KMS-11 (cell line): ENCODE measurements at regions not wholly inside any gene's neighbourhood (a gene's known extent, or its start where the extent isn't known, plus 50 kb on each side); places are given as distances from the start of the nearest gene placed in this dataset.

Experiments
- H2AFZ ChIP-seq: fragments of 200-600 bp; sonication (generic); 2 replicates; pipeline ENCODE4 v1.6.1; 2016; ENCODE audit warnings: antibody characterized with exemption, mixed run types, low read depth
- H3K27ac ChIP-seq: fragments of 200-600 bp; sonication (generic); 2 replicates; pipeline ENCODE4 v1.6.1; 2016; ENCODE audit warnings: mild to moderate bottlenecking, mixed run types
- H3K27me3 ChIP-seq: fragments of 200-600 bp; sonication (generic); 2 replicates; pipeline ENCODE4 v1.6.1; 2017; ENCODE audit warnings: mild to moderate bottlenecking, low read depth, mixed run types, moderate library complexity; ENCODE audit not compliant: insufficient read depth
- H3K36me3 ChIP-seq: fragments of 200-600 bp; sonication (generic); 2 replicates; pipeline ENCODE4 v1.6.1; 2017; ENCODE audit warnings: mild to moderate bottlenecking, mixed run types; ENCODE audit not compliant: insufficient read depth
- H3K4me1 ChIP-seq: fragments of 200-600 bp; sonication (generic); 2 replicates; pipeline ENCODE4 v1.6.1; 2016; ENCODE audit warnings: mild to moderate bottlenecking, low read depth, mixed run types; ENCODE audit not compliant: poor library complexity, severe bottlenecking
- H3K4me2 ChIP-seq: fragments of 200-600 bp; sonication (generic); 2 replicates; pipeline ENCODE4 v1.7.0; 2016; ENCODE audit warnings: mild to moderate bottlenecking, mixed run types
- H3K4me3 ChIP-seq: fragments of 200-600 bp; sonication (generic); IDR thresholded peaks from 2 replicates; pipeline ENCODE4 v1.6.1; 2017; ENCODE audit warnings: low read depth, low read length, mixed read lengths; ENCODE audit not compliant: insufficient read depth
- H3K79me2 ChIP-seq: fragments of 200-600 bp; sonication (generic); 2 replicates; pipeline ENCODE4 v1.6.1; 2016; ENCODE audit warnings: low read depth, mixed run types; ENCODE audit not compliant: insufficient read depth
- H3K9ac ChIP-seq: fragments of 200-600 bp; sonication (generic); 2 replicates; pipeline ENCODE4 v1.6.1; 2016; ENCODE audit warnings: mild to moderate bottlenecking, mixed run types
- H4K20me1 ChIP-seq: fragments of 200-600 bp; sonication (generic); 2 replicates; pipeline ENCODE4 v1.6.1; 2016; ENCODE audit warnings: mild to moderate bottlenecking, mixed run types; ENCODE audit not compliant: insufficient read depth
- TF ChIP-seq, protein P1 (sequence below): fragments of 200-600 bp; sonication (generic); conservative IDR thresholded peaks from 2 replicates; pipeline ENCODE4 v1.6.1; 2017; ENCODE audit warnings: low read depth, mild to moderate bottlenecking, antibody characterized with exemption, low read length, moderate library complexity, mixed read lengths

DNA sequence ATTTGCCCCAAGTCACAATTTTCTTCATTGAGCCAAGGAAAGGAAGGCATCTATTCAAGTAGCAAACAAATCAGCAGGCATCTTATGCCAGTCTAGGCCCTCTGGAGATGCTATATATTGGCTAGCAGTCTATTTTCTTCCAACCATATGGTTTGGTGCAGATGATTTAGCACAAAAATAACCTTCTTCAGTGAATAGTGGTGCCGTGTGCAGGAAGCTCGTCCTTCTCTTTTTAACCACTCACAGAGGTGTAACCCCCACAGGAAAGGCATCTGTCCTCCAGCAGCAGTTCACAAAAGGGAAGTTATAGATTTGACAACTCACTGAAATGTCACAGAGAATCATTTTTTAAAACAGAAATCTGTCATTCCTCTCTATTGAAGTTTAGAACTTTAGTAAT is 445.7 kb upstream of the SYT1 start:
- Histone ChIP-seq H3K27me3 (no peaks in the 10 kb centered on the region), H3K4me1 (no peaks in the 10 kb centered on the region), H3K27ac (no peak overlapping the region), H3K4me2 (no peak overlapping the region), H3K36me3 (no peaks in the 10 kb centered on the region), H3K9ac (no peak overlapping the region), H2AFZ (no peak overlapping the region), H3K4me3 (no peak overlapping the region), H4K20me1 (no peaks in the 10 kb centered on the region), H3K79me2 (no peaks in the 10 kb centered on the region)
- TF ChIP-seq, protein P1, sequence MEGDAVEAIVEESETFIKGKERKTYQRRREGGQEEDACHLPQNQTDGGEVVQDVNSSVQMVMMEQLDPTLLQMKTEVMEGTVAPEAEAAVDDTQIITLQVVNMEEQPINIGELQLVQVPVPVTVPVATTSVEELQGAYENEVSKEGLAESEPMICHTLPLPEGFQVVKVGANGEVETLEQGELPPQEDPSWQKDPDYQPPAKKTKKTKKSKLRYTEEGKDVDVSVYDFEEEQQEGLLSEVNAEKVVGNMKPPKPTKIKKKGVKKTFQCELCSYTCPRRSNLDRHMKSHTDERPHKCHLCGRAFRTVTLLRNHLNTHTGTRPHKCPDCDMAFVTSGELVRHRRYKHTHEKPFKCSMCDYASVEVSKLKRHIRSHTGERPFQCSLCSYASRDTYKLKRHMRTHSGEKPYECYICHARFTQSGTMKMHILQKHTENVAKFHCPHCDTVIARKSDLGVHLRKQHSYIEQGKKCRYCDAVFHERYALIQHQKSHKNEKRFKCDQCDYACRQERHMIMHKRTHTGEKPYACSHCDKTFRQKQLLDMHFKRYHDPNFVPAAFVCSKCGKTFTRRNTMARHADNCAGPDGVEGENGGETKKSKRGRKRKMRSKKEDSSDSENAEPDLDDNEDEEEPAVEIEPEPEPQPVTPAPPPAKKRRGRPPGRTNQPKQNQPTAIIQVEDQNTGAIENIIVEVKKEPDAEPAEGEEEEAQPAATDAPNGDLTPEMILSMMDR, result no peak

DNA sequence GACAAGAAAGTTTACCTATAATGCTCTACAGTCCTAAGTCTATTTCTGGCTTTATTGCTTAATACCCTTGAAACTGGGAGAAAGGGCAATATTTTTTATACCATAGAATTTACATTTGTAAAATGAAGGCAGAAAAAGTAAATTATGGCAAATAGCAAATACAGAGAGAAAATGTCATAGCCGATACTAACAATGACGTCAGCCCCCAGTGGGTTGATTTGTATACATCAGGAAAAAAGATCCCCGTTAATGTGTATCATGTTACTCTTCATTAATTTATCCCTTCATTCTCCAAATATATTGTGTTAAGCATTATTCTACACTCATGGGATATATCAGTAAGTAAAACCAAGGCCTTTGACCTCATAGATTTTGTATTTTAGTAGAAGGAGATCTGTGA is 445.1 kb upstream of the SYT1 start:
- Histone ChIP-seq H3K79me2 (no peaks in the 10 kb centered on the region), H4K20me1 (no peaks in the 10 kb centered on the region), H3K4me2 (no peak overlapping the region), H3K36me3 (no peaks in the 10 kb centered on the region), H3K4me1 (no peaks in the 10 kb centered on the region), H3K4me3 (no peak overlapping the region), H3K27ac (no peak overlapping the region), H3K27me3 (no peaks in the 10 kb centered on the region), H3K9ac (no peak overlapping the region), H2AFZ (no peak overlapping the region)
- TF ChIP-seq, protein P1, result no peak

DNA sequence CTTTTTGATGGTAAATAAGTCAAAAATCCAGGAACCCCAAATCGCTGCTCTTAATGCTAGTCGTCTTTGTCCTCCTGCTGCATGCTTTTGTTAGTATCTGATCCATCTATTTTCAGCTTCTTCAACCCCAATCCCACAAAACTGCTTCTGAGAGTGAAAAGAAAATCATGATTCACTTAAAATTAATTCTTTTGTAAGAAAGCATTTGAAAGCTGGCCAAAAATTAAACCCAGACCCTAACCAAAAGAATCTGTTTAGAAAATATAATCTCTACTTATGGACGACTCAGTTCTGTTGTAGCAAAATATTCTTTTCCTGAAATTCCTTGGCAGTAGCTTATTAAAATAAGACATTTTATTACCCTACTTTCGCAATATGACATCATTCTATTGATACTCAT is 443.6 kb upstream of the SYT1 start:
- no peak overlapping the region for H3K4me2 ChIP-seq
- no peak overlapping the region for H2AFZ ChIP-seq
- no peaks in the 10 kb centered on the region for H3K27me3 ChIP-seq
- H3K79me2 ChIP-seq, result no peaks in the 10 kb centered on the region
- TF ChIP-seq, protein P1, result no peak
- H3K9ac ChIP-seq, result no peak overlapping the region
- H3K4me1 ChIP-seq, result no peaks in the 10 kb centered on the region
- H3K27ac ChIP-seq, result no peak overlapping the region
- H4K20me1 ChIP-seq, result no peaks in the 10 kb centered on the region
- no peak overlapping the region for H3K4me3 ChIP-seq
- H3K36me3 ChIP-seq, result no peaks in the 10 kb centered on the region

DNA sequence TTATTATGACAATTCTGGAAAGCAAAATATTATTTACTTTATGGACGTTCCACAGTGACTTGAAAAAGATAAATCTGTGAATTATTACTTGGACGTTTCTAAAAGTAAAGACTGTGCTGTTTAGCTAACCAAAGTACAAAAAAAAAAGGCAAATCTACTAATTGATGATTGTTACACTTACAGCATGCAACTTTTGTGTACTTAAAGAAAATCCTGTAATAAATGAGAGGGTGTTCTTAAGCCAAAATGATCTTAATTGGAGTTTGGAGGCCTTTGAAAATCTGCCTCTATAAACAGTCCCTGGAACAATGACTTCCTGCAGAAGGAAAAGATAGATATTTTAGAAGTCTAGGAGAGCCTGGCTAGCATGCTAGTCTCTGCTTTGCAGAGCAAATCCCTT is 434.0 kb upstream of the SYT1 start:
- no peak overlapping the region for H2AFZ ChIP-seq
- H3K4me2 ChIP-seq, result no peak overlapping the region
- H4K20me1 ChIP-seq, result no peaks in the 10 kb centered on the region
- H3K36me3 ChIP-seq, result no peaks in the 10 kb centered on the region
- no peak overlapping the region for H3K27ac ChIP-seq
- no peaks in the 10 kb centered on the region for H3K27me3 ChIP-seq
- no peak overlapping the region for H3K9ac ChIP-seq
- H3K4me1 ChIP-seq, result no peaks in the 10 kb centered on the region
- H3K4me3 ChIP-seq, result no peak overlapping the region
- no peaks in the 10 kb centered on the region for H3K79me2 ChIP-seq
- TF ChIP-seq, protein P1, result no peak

DNA sequence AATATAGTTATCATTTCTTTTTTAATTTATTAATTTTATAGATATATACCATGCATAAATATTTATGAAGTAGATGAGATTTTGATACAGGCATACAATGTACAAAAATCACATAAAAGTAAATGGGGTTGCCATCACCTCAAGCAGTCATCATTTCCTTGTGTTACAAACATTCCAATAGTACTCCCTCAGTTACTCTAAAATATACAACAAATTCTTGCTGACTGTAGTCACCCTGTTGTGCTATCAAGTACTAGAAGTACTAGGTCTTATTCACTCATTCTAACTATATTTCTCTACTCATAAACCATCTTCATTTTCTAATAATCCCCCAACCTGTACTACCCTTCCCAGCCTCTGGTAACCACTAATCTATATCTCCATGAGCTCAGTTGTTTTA is 432.6 kb upstream of the SYT1 start:
- Histone ChIP-seq H2AFZ (no peak overlapping the region), H3K36me3 (no peaks in the 10 kb centered on the region), H3K4me3 (no peak overlapping the region), H3K27me3 (no peaks in the 10 kb centered on the region), H4K20me1 (no peaks in the 10 kb centered on the region), H3K27ac (no peak overlapping the region), H3K4me1 (no peaks in the 10 kb centered on the region), H3K9ac (no peak overlapping the region), H3K4me2 (no peak overlapping the region), H3K79me2 (no peaks in the 10 kb centered on the region)
- TF ChIP-seq, protein P1, result no peak
